Uterus (tissue), 2 donors: ENCODE measurements at regions not wholly inside any gene's neighbourhood (a gene's known extent, or its start where the extent isn't known, plus 50 kb on each side); places are given as distances from the start of the nearest gene placed in this dataset.

Source experiments
- CTCF ChIP-seq, 4 experiments: fragments of 200-600 bp in 2 of 4; fragments of 450-650 bp in 2 of 4; sonication (generic) in 2 of 4; IDR thresholded peaks; one replicate each; pipeline ENCODE4 v1.5.1; 2016 to 2019; ENCODE audit warnings: antibody characterized with exemption in 4 of 4, mild to moderate bottlenecking in 2 of 4, moderate library complexity in 1 of 4
- POLR2A ChIP-seq, 2 donors: fragments of 450-650 bp; IDR thresholded peaks; one replicate each; pipeline ENCODE4 v1.6.1; 2016; ENCODE audit warnings: antibody characterized with exemption in 2 of 2, mild to moderate bottlenecking in 1 of 2, moderate library complexity in 1 of 2

GRCh38 chr12:67822826-67823225 is 166.4 kb upstream of the IFNG-AS1 start:
- TF ChIP-seq CTCF (IDR thresholded peaks at IDR 0.05) (no peak), POLR2A (IDR thresholded peaks at IDR 0.05) (no peak)
